ENCODE measurements at regions not wholly inside any gene's neighbourhood (a gene's known extent, or its start where the extent isn't known, plus 50 kb on each side); places are given as distances from the start of the nearest gene placed in this dataset.
A peak's percentile ranks its signal among the peaks of the same experiment; 100 is the strongest.

DNA sequence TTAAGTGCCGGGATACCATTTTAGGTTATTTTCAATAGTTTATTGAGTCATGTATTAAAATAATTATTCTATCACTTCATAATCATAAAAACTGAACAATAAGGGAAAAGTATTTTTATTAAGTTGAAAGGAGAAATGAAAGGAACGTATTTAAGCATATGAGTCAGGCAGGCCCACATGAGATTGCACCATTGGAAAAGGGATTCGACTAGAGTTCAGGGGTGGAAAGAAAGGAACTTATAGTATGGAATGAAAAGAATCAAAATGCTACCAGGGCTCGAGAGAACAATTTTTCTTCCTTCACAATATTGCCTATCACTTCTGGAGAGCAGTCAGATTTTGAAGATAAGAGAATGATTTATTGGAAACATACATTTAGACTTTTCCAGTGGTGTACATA, 516.5 kb upstream of the NETO1 start:
- CTCF ChIA-PET = no interaction called here
- TF ChIP-seq, protein P1, sequence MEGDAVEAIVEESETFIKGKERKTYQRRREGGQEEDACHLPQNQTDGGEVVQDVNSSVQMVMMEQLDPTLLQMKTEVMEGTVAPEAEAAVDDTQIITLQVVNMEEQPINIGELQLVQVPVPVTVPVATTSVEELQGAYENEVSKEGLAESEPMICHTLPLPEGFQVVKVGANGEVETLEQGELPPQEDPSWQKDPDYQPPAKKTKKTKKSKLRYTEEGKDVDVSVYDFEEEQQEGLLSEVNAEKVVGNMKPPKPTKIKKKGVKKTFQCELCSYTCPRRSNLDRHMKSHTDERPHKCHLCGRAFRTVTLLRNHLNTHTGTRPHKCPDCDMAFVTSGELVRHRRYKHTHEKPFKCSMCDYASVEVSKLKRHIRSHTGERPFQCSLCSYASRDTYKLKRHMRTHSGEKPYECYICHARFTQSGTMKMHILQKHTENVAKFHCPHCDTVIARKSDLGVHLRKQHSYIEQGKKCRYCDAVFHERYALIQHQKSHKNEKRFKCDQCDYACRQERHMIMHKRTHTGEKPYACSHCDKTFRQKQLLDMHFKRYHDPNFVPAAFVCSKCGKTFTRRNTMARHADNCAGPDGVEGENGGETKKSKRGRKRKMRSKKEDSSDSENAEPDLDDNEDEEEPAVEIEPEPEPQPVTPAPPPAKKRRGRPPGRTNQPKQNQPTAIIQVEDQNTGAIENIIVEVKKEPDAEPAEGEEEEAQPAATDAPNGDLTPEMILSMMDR (conservative IDR thresholded peaks at IDR 0.05; ENCODE audit: low read depth) = no peak
- H3K27ac ChIP-seq = no peak overlapping the region
- DNase-seq (ENCODE audit: low spot score) = no peak
- POLR2A ChIA-PET (ENCODE audit: low non-redundant PET) = no interaction called here

DNA sequence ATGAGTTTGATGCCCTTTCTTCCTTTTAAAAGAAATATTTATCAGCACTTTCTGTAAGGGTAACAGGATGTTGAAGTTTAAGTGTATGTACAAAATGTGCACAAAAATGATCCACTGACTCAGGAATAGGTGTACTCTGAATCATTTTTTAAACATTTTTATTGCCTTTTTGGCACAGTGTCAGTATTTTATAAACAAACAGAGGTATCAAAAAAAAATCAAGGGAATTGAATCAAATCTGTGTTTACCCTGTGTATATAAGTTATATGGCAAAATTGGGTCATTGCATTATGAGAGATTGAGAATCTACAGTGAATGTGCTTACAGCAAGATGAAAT, 513.9 kb upstream of the NETO1 start:
- ChIA-PET CTCF (no interaction called here), POLR2A (ENCODE audit: low non-redundant PET) (no interaction called here)
- peak; percentile 4 for DNase-seq (ENCODE audit: low spot score)
- no peak overlapping the region for H3K27ac ChIP-seq
- TF ChIP-seq, protein P1 (conservative IDR thresholded peaks at IDR 0.05; ENCODE audit: low read depth) = no peak

DNA sequence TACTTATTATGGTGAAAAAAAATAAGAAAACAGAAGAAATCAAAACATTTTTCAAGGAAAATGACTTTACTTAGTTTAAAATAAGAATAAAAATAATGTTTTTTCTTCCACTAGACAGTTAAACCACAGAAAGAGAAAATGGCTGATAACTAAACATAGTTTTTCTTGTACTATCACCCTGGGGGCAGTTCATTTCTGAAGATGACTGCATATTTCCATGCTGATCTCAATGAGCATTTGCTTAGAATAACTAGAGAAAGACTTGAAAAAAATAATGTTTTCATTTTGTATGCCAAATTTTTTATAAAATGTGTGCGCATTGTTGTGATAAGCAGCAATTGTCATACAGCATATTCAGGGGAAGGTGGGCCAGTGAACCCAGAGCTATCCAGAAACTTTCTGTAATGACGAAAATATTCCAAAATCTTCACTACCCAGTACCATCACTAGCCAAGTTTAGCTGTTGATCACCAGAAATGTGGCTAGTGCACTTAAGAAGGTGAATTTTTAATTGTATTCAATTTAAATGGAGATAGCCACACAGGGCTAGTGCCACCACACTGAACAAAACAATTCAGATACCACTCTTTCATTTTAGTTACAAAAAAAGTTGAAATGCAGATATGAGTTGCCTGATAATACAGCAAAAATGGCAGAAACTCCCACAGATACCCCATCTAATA, 513.4 kb upstream of the NETO1 start:
- CTCF ChIA-PET = no interaction called here
- POLR2A ChIA-PET (ENCODE audit: low non-redundant PET) = no interaction called here
- H3K27ac ChIP-seq = no peak overlapping the region
- TF ChIP-seq, protein P1 (conservative IDR thresholded peaks at IDR 0.05; ENCODE audit: low read depth) = no peak
- no peak for DNase-seq (ENCODE audit: low spot score)

DNA sequence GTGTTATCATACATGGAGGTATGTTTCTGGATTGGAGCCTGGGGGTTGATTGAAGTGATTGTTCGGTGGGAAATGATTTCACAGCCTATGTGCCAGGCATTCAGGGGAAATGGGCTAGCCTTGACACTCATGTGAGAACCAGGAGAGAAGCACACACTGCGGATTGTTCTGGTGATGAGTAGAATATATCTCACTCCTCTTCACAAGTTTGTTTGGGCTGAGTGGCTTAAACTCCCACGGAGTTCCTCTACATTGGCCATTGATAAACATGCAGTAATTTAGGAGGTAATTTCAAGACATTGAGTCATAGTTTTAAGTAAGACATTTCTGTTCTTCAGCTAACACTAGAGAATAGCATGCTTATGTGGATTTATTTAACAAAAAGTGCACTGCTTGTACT, 498.9 kb upstream of the NETO1 start:
- POLR2A ChIA-PET (ENCODE audit: low non-redundant PET) = no interaction called here
- H3K27ac ChIP-seq = no peak overlapping the region
- CTCF ChIA-PET = no interaction called here
- TF ChIP-seq, protein P1 (conservative IDR thresholded peaks at IDR 0.05; ENCODE audit: low read depth) = no peak
- no peak for DNase-seq (ENCODE audit: low spot score)

DNA sequence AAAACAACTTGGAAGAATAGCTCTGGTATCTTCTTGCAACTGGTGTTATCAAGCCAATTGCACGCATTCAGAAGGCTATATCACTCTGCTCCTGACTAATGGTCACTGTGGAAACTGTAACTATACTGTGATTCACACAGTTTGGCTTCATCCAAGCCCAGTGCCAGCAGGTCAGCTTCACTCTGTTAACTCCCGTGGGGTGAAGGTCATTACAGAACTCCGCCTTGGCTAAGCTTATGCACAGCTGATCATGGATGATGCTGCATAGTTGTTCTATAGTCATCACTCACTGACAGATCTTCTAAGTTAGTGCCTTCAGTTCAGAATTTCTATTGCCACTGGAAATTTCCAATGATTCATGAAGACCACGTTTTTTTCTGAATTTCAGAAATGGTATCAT, 497.2 kb upstream of the NETO1 start:
- ChIA-PET CTCF (no interaction called here), POLR2A (ENCODE audit: low non-redundant PET) (no interaction called here)
- TF ChIP-seq, protein P1 (conservative IDR thresholded peaks at IDR 0.05; ENCODE audit: low read depth) = no peak
- no peak for DNase-seq (ENCODE audit: low spot score)
- no peak overlapping the region for H3K27ac ChIP-seq

DNA sequence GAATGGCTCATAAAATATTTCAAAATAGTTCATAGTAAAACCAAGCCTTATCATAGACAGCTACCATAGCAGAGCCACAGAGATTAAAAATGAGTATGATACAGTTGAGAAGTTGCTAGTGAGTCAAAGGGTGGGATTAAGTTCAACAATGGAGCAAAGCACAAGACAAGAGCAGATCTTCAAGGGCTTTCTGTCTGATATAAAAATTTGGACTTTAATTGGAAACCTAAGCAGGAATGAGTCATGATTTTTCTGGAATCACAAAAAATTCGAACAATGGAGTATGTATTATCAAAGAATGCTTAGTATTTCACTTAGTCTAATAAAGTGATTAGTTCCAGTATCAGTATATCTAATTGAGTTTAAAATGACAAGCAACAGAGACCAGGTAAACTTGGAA, 487.3 kb upstream of the NETO1 start:
- POLR2A ChIA-PET (ENCODE audit: low non-redundant PET) = no interaction called here
- no peak for DNase-seq (ENCODE audit: low spot score)
- TF ChIP-seq, protein P1 (conservative IDR thresholded peaks at IDR 0.05; ENCODE audit: low read depth) = no peak
- CTCF ChIA-PET = no interaction called here
- H3K27ac ChIP-seq = no peak overlapping the region

DNA sequence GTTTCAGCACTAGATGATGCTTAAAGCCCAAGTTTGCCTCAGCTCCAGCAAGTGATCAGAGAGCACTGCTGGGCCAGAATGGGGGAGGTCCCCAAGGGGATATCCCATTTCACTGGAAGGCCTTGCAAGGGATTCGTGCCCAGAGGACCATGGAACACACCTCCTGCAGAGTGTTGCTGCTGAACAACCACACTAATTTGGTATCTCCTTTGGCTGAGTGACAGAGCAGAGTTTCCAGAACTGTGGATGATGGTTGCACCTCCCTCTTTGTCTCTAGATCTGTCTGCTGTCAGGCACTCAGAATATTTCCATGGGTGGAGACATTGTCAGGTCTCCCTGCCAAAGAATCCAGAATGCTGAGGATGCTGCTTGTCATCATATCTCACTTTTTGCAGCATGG, 484.8 kb upstream of the NETO1 start:
- no peak overlapping the region for H3K27ac ChIP-seq
- CTCF ChIA-PET = interaction anchor here (0.7 kb wide), 2 partner anchors 246 to 1069 kb away, joined by 3 read pairs; no protein-coding TSS in a partner anchor
- POLR2A ChIA-PET (ENCODE audit: low non-redundant PET) = no interaction called here
- no peak for DNase-seq (ENCODE audit: low spot score)
- TF ChIP-seq, protein P1 (conservative IDR thresholded peaks at IDR 0.05; ENCODE audit: low read depth) = no peak

Data from RWPE1 (cell line).